Transverse colon (tissue), 4 donors: ENCODE measurements at regions not wholly inside any gene's neighbourhood (a gene's known extent, or its start where the extent isn't known, plus 50 kb on each side); places are given as distances from the start of the nearest gene placed in this dataset.

Source experiments
- POLR2A ChIP-seq: fragments of 450-650 bp; IDR thresholded peaks from one replicate; pipeline ENCODE4 v1.6.1; 2016; ENCODE audit warnings: antibody characterized with exemption, mild to moderate bottlenecking, moderate library complexity
- POLR2AphosphoS5 ChIP-seq, 3 donors: sonication (generic); formaldehyde crosslinking; IDR thresholded peaks; one replicate each; pipeline ENCODE4 v1.6.1; 2016; ENCODE audit warnings: antibody characterized with exemption in 3 of 3
- TF ChIP-seq, protein P1 (sequence below), 5 experiments: fragments of 200-600 bp in 3 of 5; fragments of 450-650 bp in 2 of 5; sonication (generic) in 3 of 5; IDR thresholded peaks; 1 replicate in 2 of 5; 2 replicates in 3 of 5; pipeline ENCODE4 v1.5.1; 2016 to 2017; ENCODE audit warnings: antibody characterized with exemption in 5 of 5, inconsistent platforms in 3 of 5, mild to moderate bottlenecking in 2 of 5, moderate library complexity in 1 of 5

DNA sequence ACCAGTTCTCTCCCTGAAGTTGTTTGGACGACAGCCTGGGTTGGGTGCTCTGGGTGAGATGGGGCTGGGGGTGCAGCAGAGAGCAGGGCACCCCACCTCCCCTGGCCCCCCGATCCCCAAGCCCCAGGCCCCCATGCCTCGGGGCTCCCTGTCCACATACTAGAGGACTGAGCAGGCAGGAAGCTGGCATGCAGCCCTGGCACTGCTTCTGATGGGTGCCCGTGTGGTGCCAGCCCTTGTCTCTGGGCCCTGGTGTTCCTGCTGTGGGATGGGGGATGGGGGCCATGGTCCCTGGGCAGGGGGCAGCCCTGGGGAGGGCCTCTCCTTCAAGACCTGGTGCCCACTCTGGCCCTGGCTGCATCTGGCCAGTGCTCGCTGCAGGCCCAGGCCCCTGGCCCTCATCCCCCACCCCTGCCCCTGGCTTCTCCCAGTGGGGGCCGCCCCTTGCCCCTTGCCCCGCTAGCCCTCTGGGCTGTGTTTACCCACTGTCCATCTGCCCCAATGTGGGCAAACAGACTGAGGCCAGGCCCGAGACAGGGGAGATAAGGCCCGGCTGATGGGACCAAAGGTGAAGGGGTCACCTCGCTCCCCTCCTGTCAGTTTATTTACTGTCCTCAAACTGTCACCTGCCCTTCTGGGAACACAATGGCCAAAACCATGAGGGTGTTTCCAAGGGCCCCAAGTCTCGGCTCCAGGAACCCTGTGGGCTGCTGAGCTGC, 67.3 kb upstream of the RXRA start:
- TF ChIP-seq POLR2A = no peak
- TF ChIP-seq, protein P1, sequence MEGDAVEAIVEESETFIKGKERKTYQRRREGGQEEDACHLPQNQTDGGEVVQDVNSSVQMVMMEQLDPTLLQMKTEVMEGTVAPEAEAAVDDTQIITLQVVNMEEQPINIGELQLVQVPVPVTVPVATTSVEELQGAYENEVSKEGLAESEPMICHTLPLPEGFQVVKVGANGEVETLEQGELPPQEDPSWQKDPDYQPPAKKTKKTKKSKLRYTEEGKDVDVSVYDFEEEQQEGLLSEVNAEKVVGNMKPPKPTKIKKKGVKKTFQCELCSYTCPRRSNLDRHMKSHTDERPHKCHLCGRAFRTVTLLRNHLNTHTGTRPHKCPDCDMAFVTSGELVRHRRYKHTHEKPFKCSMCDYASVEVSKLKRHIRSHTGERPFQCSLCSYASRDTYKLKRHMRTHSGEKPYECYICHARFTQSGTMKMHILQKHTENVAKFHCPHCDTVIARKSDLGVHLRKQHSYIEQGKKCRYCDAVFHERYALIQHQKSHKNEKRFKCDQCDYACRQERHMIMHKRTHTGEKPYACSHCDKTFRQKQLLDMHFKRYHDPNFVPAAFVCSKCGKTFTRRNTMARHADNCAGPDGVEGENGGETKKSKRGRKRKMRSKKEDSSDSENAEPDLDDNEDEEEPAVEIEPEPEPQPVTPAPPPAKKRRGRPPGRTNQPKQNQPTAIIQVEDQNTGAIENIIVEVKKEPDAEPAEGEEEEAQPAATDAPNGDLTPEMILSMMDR (IDR thresholded peaks at IDR 0.05) = no peak
- TF ChIP-seq POLR2AphosphoS5 (IDR thresholded peaks at IDR 0.05) = no peak
